ENCODE measurements at regions not wholly inside any gene's neighbourhood (a gene's known extent, or its start where the extent isn't known, plus 50 kb on each side); places are given as distances from the start of the nearest gene placed in this dataset.

- DNase-seq (ENCODE audit: low spot score) = no peak
These were observed 53.1 kb upstream of the BCO1 start for GRCh38 chr16:81185416-81185815.

DNA sequence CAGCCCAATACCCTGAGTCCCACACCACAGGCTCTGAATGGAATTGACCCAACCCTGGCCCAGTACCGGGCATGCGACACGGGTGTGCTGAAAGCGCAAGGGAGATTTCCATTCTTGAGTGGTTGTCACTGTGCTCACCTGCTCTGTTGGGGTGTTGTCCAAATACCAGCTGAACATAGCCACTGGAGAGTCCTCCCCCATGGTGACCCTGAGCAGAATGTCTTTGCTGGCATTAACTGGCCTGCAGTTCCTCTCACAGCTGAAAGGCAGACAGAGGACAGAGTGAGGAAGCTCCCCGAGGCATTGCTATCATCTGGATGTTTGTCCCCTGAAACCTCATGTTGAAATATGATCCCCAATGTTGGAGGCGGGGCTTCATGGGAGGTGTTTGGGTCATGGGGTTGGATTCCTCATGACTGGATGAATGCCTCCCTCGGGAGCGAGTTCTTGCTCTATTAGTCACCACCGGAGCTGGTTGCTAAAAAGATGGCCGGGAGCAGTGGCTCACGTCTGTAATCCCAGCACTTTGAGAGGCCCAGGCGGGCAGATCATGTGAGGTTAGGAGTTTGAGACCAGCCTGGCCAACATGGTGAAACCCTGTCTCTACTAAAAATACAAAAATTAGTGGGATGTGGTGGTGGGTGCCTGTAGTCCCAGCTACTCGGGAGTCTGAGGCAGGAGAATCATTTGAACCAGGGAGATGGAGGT is 57.3 kb upstream of the BCO1 start:
- peak; percentile 96 for DNase-seq (ENCODE audit: low spot score)

DNA sequence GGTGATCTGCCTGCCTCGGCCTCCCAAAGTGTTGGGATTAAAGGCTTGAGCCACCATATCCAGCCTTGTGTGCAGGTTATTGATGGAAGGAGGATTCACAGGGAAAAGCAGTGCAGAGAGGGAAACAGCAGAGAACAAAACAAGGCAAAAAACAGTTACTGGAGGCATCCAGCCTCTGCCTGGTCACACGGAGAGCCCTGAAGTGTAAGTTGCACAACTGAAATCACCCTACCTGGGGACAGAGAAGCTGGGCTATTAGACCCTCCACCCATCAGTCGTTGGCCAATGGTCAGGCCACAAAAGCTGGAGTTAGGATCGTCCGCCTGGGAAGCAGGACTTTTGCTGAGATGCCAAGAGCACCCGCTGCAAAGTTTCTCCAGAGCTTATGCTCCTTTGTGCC is 57.9 kb upstream of the BCO1 start:
- DNase-seq (ENCODE audit: low spot score) = no peak

DNA sequence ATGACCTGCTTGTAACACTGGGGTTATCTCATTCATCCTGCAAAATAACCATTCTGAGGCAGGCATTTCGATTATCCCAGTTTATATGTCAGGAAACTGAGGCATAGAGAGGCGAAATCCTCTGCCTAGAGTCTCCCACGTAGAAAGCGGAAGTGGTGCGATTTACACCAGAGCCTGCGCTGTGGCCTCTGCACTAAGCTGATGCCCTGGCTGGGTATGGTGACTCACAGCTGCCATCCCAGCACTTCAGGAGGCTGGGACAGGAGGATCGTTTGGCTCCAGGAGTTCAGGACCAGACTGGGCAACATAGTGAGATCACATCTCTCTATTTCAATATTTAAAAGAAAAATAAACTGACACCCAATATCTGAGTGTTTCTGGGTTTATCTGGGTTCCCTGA is 59.3 kb upstream of the BCO1 start:
- DNase-seq (ENCODE audit: low spot score) = no peak

DNA sequence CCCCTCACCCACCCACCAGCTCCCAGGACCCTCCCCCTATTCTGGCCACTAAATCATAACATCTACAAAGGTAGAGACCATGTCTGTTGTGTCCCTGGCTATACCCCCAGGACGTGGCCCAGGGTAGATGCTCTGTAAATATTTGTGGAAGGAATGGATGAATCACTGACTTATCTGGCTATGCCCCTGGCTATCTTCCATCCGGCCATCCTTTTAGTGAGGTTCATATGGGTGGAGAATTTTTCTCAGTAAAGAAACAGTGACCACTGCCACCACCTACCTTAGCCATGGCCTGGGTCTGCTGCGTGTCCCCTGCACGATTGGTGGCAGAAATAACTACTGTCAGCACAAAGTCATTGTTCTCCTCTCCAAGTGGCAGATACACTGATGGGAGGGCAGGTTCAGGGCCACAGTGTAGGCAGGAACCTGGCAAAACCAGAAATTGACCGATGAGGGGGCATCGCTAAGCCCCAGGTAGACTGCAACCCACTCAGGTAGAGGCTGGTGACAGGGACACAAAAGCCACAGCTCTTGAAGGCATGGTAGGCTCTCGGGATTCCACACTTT is 63.1 kb upstream of the BCO1 start:
- DNase-seq (ENCODE audit: low spot score) = peak; percentile 31

DNA sequence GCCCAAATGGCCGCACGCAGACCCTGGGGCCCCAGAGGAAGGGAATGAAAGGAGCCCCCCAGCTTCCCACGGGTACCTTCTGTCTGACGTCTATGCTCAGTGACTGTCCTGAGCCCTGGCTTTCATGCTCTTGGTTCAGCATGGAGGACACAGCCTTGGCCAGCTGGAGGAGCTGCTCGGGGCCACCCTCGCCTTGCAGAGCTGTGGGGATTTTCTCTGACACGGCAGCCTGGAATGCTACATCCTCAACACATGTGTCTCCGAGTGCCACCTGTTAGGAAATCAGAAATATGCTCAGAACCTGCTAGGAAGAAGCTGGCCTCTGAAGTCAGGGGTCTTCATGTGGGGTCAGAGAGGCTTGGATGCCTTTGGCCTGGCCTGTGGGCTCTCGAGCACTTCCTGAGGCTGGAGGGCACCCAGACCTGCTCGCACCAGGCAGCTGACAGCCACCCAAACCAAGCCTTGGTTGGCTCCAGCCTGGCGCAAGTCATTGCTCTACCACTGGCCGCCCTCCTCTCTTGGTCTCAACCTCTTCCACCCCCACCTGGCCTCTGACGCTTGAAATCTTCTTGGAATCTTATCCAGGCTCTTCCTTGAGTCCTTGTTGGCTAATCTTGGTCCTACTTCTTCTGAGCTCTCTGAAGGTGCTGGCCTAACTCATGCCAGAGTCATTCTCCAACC is 63.7 kb upstream of the BCO1 start:
- DNase-seq (ENCODE audit: low spot score) = peak; percentile 58

DNA sequence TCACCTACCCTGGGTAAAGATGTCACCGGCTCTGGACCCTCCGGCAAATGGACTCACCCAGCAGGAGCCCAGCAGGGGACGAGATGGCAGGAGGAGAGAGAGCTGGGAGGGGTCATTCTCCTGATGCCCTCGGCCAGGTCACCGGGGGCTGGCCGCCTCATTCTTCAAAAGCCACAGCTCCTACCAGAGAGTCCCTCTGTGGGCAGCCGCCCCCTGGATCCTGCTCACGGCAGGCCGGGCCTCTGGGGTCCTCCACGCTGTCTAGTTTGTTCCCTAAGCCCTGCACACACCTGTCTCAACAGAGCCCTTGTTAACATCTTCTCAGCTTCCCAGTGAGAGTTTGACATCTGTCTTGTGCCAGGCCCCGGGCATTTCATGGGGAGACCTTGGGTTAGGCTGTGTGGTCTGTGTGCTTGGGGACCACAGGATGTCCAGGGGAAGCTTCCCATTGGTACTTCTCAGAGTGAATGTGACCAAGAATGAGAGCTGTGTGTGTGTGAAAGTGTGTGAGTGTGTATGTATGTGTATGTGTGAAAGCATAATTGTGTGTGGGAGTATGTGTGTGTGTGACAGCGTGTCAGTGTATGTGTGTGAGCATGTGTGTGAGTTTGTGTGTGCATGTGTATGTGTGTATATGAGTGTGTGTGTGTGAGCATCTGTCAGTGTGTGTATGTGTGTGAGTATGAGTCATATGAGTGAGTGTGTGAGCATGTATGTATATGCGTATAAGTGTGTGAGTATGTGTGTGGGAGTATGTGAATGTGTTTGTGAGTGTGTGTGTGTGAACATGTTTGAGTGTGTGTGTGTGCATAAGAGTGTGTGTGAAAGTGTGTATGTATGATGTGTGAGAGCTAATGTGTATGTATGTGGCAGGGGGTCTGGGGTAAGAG is 65.5 kb upstream of the BCO1 start:
- DNase-seq (ENCODE audit: low spot score) = no peak

GRCh38 chr16:81170824-81171223 is 67.7 kb upstream of the BCO1 start:
- DNase-seq (ENCODE audit: low spot score) = no peak

GRCh38 chr16:81168406-81168805 is 70.1 kb upstream of the BCO1 start:
- no peak for DNase-seq (ENCODE audit: low spot score)

- DNase-seq (ENCODE audit: low spot score) = no peak
These were observed 70.6 kb upstream of the BCO1 start for GRCh38 chr16:81167851-81168250.

DNA sequence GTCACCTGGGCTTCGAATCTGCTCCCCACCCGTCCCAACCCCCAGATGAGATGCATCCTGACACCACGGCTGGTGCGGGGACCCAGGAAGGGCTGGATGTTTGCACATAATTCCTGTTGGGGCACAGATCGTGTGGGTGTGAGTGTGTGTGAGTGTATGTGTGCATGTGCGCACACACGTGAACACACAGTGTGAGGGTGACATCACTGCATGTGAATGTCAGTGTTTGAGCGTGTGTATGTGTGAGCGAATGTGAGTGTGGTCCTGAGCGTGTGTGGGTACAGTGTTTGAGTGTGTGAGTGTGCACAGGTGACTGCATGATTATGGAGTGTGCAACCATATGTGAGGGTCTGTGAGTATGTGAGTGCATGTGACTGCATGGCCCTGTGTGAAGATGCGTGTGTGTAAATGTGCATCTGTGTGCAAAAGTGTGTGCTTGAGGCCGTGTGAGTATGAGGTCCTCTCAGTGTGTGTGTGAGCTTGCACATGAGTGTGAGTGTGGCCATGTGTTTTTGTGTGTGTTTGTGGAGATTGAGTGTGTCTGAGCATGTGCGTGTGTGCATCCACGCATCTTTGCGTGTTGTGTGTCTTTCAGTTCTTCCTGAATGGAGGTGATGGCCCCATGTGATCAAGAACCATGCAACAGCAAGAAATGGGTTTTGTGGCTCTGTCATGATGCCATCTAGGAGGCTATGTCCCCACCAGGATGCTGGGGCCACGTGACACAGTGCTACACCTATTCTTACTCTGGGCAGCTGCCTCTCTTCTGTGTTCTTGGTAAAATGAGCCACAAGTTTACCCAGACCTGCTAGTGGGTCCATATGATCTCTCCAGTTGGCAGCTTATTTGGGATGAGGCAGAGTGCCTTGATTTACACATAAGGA is 70.5 kb upstream of the GCSH start:
- DNase-seq (ENCODE audit: low spot score) = no peak

DNA sequence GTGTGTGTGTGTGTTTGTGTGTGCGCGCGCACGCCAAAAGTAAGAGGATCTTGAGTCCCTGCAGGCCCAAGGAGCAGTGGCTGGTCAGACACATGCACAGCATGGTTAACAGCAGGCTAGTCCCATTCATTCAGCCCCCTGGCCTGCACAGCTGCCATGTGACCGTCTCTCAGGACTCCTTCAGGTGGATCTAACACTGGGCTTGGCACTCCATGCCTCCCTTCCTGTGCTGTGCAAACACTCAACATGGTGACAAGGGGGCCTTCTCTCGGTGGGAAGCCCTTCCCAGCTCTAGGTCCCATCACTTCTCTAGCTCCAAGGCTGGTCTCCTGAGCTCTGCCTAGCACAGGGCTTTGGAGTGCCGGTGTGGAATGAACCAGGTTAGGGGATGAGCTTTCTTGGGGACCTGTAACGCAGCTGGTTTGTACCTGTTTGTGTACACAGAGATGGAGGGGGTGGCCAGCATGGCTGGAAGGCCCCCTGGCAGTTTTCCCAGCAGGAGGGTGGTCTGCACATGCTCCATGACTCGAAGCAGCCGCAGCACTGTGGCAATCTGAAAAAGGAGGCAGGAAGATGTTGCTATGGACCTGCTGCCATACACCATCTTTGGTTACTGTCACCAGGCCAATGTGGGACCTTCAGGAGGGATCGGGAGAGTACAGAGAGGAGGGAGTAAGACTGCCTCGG is 69.4 kb upstream of the GCSH start:
- DNase-seq (ENCODE audit: low spot score) = no peak

DNA sequence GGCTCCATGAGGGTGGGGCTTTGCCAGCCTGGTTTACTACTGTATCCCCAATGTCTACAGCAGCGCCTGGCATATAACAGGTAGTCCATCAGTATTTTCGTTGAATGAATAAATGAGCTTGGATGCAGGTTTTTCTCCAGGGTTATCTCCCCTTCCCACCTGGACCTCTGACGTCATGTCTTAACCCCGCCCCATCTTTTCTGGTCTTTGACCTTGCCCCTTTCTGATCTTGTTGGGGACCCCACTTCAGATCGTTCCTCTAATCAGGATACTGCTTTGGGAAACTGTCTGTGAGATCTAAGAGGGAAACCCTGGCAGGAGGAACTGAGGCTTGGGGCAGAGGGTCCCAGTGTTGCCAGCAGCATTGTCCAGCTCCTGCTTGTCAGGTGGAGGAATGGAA is 68.8 kb upstream of the GCSH start:
- DNase-seq (ENCODE audit: low spot score) = no peak

DNA sequence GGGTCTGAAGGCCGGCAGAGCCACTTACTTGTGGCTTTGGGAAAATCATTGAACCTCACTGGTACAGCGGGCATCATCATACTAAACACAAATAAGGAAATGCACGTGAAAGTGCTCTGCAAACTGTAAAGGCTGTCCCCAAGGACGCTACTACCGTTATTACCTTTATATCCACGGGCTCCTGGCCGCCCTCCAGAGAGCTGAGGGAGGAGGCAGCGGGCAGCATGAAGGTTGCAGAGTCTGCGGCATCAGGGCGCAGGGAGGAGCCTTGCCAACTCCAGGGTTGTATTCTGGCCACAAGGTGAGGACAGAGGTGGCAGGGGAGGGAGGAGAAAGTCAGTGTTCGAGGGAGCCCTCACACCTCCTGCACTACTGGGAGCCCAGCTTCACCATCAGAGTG is 68.3 kb upstream of the GCSH start:
- no peak for DNase-seq (ENCODE audit: low spot score)

DNA sequence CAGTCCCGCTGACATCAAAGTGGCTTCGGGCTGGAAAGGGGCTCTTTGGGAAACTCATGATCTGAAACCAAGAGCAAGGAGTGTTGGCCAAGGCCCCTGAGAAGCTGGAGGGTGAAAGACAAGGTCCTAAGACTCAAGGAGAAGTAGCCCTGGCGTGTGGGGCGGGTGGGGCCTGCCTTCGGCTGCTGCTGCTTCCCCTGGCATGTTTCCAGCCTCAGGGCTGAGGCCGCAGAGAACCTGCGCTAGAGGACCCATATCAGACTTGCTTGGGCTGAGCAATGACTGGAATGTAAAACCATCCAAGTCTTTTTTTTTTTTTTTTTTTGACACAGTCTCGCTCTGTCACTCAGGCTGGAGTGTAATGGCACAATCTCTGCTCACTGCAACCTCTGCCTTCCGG is 67.5 kb upstream of the GCSH start:
- no peak for DNase-seq (ENCODE audit: low spot score)

- DNase-seq (ENCODE audit: low spot score) = peak; percentile 39
These were observed 62.8 kb upstream of the GCSH start for GRCh38 chr16:81158964-81159363.

DNA sequence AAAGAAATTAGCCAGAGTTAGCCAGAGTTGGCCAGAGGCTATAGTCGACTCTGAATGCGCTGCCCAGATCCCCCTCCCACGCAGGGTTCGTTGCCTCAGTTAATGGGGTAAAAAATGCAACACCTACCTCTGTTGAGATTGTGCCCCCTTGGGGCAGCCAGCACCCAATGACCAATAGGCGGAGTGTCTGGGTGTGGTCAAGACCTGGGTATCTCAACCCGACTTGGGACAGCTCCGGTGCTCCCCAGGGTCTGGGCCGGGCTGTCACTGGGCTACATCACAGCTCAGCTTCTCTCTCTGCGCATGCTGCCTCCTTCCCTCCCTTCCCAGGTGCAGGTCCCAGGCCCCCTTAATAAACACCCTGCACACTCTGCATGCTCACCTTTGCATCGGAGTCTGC is 59.6 kb upstream of the GCSH start:
- no peak for DNase-seq (ENCODE audit: low spot score)

GRCh38 chr16:81151648-81152310 is 55.6 kb upstream of the GCSH start:
- DNase-seq (ENCODE audit: low spot score) = no peak

GRCh38 chr16:81149614-81150013 is 53.4 kb upstream of the GCSH start:
- no peak for DNase-seq (ENCODE audit: low spot score)

- no peak for DNase-seq (ENCODE audit: low spot score)
These were observed 52.1 kb upstream of the GCSH start for GRCh38 chr16:81148277-81148676.
